Erythroblast (primary cell): ENCODE measurements at regions not wholly inside any gene's neighbourhood (a gene's known extent, or its start where the extent isn't known, plus 50 kb on each side); places are given as distances from the start of the nearest gene placed in this dataset.

Experiments
- GATA1 ChIP-seq: IDR thresholded peaks from 2 replicates; pipeline ENCODE4 v1.6.1; 2011; ENCODE audit warnings: low read depth, mild to moderate bottlenecking, control low read depth, low read length, moderate library complexity
- POLR2A ChIP-seq: IDR thresholded peaks from 2 replicates; pipeline ENCODE4 v1.6.1; 2011; ENCODE audit warnings: mild to moderate bottlenecking, low read length

GRCh38 chr16:77536809-77537208 lies 102.0 kb upstream of the ADAMTS18 start:
- no peak for TF ChIP-seq POLR2A
- TF ChIP-seq GATA1: no peak
